Lower leg skin (tissue), 4 donors: ENCODE measurements at regions not wholly inside any gene's neighbourhood (a gene's known extent, or its start where the extent isn't known, plus 50 kb on each side); places are given as distances from the start of the nearest gene placed in this dataset.

Source experiments
- DNase-seq, 2 donors: peaks; one replicate each; pipeline ENCODE4 v3.0.0-alpha.2; 2019; ENCODE audit warnings: low spot score in 2 of 2
- H3K4me3 ChIP-seq: fragments of 200-600 bp; sonication (generic); 2 replicates; pipeline ENCODE4 v1.5.1; 2017; ENCODE audit warnings: mild to moderate bottlenecking, low read depth; ENCODE audit not compliant: poor library complexity, severe bottlenecking
- POLR2A ChIP-seq, 2 donors: fragments of 450-650 bp; IDR thresholded peaks; one replicate each; pipeline ENCODE4 v1.6.1; 2016 to 2017; ENCODE audit warnings: antibody characterized with exemption in 2 of 2, mild to moderate bottlenecking in 1 of 2, moderate library complexity in 1 of 2
- WGBS, 2 donors: methylation state at CpG; one replicate each; pipeline ENCODE4 v1.1.5; 2018; 5-methylcytosine and 5-hydroxymethylcytosine counted together
- intact Hi-C: fragments of 100-400 bp; cut with DNase I; formaldehyde crosslinking; loops from one replicate; pipeline ENCODE4 v1.15.0; 2023; ENCODE audit warnings: low total_unique reads
- TF ChIP-seq, protein P1 (sequence below), 3 donors: fragments of 450-650 bp; IDR thresholded peaks; one replicate each; pipeline ENCODE4 v1.5.1; 2016; ENCODE audit warnings: antibody characterized with exemption in 3 of 3, mild to moderate bottlenecking in 3 of 3, moderate library complexity in 2 of 3

DNA sequence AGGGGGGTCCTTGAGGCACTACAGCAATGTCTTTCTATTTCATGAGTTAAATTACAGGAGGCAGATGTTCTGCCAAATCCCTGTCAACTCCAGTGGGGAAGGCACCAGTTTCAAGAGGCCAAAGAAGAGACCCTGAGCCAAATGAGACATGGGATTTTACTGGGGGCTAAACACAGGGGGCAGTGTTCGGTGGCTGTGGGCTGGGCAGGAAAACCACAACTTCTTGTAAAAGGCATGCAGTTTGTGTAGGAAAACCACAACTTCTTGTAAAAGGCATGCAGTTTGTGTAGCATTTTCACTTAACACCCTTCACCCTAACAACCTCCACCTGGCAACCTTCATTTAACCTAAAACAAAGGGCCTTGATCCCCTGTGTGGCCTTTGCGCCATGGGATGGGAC is 61.0 kb downstream of the POLR2M start:
- H3K4me3 ChIP-seq, result no peak overlapping the region
- WGBS, 2 donors, result 81 to 83% methylated on average over 2 of the region's 2 CpGs
- peak in 1 of 2 donors; percentile 28 for DNase-seq
- no peak for TF ChIP-seq POLR2A (IDR thresholded peaks at IDR 0.05)
- TF ChIP-seq, protein P1, sequence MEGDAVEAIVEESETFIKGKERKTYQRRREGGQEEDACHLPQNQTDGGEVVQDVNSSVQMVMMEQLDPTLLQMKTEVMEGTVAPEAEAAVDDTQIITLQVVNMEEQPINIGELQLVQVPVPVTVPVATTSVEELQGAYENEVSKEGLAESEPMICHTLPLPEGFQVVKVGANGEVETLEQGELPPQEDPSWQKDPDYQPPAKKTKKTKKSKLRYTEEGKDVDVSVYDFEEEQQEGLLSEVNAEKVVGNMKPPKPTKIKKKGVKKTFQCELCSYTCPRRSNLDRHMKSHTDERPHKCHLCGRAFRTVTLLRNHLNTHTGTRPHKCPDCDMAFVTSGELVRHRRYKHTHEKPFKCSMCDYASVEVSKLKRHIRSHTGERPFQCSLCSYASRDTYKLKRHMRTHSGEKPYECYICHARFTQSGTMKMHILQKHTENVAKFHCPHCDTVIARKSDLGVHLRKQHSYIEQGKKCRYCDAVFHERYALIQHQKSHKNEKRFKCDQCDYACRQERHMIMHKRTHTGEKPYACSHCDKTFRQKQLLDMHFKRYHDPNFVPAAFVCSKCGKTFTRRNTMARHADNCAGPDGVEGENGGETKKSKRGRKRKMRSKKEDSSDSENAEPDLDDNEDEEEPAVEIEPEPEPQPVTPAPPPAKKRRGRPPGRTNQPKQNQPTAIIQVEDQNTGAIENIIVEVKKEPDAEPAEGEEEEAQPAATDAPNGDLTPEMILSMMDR (IDR thresholded peaks at IDR 0.05), result no peak
- intact Hi-C loops, result no loop called here

DNA sequence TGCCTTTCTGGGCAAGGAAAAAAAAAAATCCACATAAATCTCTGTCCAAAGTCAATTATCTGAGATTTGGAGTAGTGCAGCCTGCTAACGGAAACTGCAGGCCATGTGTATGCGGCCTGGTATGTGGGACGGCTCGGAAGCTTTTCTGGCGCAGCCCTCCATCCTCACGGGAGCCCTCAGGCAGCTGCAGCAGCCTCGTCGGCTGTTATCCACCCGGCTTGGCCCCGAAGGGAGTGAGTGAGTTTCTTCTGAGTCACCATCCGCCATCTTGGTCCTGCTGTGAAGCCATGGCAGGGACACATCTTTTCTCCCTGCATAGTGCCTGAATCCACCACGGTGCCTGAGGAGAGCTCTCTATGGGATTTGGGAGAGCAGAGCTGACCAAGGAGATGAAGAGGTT is 62.8 kb downstream of the POLR2M start:
- intact Hi-C loops, result no loop called here
- peak; percentile 24 to 87 for DNase-seq
- TF ChIP-seq POLR2A (IDR thresholded peaks at IDR 0.05), result no peak
- TF ChIP-seq, protein P1 (IDR thresholded peaks at IDR 0.05), result no peak
- WGBS, 2 donors, result 44 to 54% methylated on average over 12 of the region's 12 CpGs
- H3K4me3 ChIP-seq, result no peak overlapping the region

DNA sequence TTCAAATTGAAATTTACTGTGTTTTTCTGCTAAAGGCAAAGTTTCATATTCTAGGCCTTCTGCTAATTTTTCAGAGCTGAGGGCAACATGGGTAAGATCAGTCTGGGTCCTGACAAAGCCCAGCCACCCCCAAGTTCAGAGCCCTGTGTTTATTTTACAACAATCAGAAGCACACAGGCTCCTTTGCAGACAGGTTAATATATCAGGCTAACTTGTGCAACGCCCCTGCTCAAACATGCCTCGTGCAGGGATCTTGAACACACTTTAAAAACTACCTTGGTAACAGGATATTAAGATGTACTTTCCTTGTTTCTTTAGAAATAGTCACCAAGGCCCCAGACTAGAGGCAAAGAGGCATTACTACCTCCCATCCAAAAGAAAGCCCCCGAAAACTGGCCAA is 64.0 kb downstream of the POLR2M start:
- WGBS, 2 donors, result 74 to 90% methylated on average over 3 of the region's 3 CpGs
- intact Hi-C loops, result no loop called here
- DNase-seq, result peak in 1 of 2 donors; percentile 9
- no peak overlapping the region for H3K4me3 ChIP-seq
- no peak for TF ChIP-seq POLR2A (IDR thresholded peaks at IDR 0.05)
- TF ChIP-seq, protein P1 (IDR thresholded peaks at IDR 0.05), result no peak

DNA sequence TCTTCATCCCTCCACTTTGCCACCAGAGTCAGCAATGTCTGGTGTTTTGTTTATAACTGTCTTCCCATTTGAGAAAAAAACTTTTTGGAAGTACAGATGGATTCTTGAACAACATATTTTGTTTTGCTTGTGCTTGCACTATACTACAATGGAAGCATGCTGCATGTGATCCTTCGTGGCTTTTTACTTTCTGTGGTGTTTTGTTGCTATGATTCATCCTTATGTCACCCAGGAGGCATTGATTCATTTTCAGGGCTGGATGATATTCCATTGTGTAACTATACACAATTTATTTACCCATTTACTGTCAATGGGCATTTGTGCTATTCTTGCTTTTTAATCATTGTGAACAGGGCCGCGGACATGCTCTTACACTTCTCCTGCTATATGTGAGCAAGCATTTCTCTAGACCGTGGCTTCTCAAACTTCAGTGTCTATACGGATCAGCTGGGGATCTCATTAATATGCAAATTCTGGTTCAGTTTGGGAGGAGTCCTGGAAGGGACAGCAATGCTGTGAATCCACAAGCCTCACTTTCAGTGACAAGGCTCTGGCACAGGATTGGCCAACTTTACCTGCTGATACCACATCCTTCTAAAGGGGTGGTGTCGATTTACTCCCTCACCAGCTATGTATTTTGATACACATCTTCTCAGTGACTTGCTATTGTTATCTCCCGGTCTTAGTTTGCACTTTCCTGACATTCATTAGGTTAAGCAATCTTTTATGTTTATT is 65.9 kb downstream of the POLR2M start:
- intact Hi-C loops, result no loop called here
- no peak overlapping the region for H3K4me3 ChIP-seq
- no peak for TF ChIP-seq POLR2A (IDR thresholded peaks at IDR 0.05)
- TF ChIP-seq, protein P1 (IDR thresholded peaks at IDR 0.05), result no peak
- WGBS, 2 donors, result 81 to 84% methylated on average over 7 of the region's 7 CpGs
- DNase-seq, result no peak

DNA sequence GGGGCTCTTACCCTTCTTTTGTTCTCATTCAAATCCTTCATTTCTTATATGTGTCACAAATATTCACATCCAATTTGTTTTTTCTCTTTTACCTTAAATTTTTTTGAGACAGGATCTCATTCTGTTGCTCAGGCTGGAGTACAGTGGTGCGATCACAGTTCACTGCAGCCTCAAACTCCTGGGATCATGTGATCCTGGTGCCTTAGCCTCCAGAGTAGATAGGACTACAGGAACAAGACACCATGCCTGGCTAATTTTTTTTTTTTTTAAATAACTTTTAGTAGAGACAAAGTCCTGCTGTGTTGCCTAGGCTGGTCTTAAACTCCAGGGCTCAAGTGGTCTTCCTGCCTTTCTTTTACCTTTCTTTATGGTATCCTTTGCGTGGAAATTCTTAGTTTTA is 66.5 kb downstream of the POLR2M start:
- intact Hi-C loops, result no loop called here
- DNase-seq, result no peak
- WGBS, 2 donors, result 97 to 100% methylated on average over 2 of the region's 2 CpGs
- TF ChIP-seq, protein P1 (IDR thresholded peaks at IDR 0.05), result no peak
- no peak for TF ChIP-seq POLR2A (IDR thresholded peaks at IDR 0.05)
- H3K4me3 ChIP-seq, result no peak overlapping the region

DNA sequence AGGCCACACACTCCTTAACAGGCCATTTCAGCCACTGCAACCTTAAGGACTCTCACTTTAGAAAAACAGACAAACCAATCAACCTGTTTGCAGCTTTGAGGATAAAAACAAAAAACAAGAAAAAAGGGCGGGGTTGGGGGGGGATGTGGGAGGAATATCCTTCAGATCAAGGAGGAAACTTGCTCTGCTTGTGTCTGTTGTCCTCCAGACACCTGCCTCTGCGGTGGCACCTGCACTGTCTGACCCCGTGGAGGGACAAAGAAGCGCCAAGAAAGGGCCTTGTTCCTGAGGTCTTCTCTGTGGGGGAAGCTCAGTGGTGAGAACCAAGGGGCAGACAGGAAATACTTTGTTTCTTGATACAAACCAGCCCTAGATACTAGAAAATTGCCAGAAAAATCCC is 70.5 kb downstream of the POLR2M start:
- no peak for DNase-seq
- 88 to 89% methylated on average over 4 of the region's 4 CpGs for WGBS, 2 donors
- TF ChIP-seq, protein P1 (IDR thresholded peaks at IDR 0.05), result no peak
- TF ChIP-seq POLR2A (IDR thresholded peaks at IDR 0.05), result no peak
- no peak overlapping the region for H3K4me3 ChIP-seq
- intact Hi-C loops, result loop anchor here (5.0 kb wide), 1 partner anchor 1650 kb away; no protein-coding TSS in a partner anchor
